ENCODE measurements at regions not wholly inside any gene's neighbourhood (a gene's known extent, or its start where the extent isn't known, plus 50 kb on each side); places are given as distances from the start of the nearest gene placed in this dataset.
A peak's percentile ranks its signal among the peaks of the same experiment; 100 is the strongest.

- Histone ChIP-seq H3K27ac (ENCODE audit: low read depth in 1 of 2, low read length in 1 of 2) (no peak overlapping the region), H3K36me3 (ENCODE audit: control insufficient read depth in 4 of 4, insufficient read depth in 4 of 4, low read length in 4 of 4) (no peaks in the 10 kb centered on the region), H3K4me3 (no peak overlapping the region), H3K9ac (ENCODE audit: insufficient read depth in 1 of 2, low read length in 2 of 2) (no peak overlapping the region), H3K9me3 (ENCODE audit: control insufficient read depth in 4 of 4, insufficient read depth in 3 of 4, low read length in 3 of 4) (peaks cover 0 to 3% (median 1%) of the 10 kb centered on the region in 4 donors), H3K4me1 (ENCODE audit: control insufficient read depth in 5 of 5, insufficient read depth in 5 of 5, low read length in 5 of 5) (no peaks in the 10 kb centered on the region), H3K27me3 (ENCODE audit: control insufficient read depth in 3 of 3, insufficient read depth in 3 of 3, low read length in 2 of 3) (no peaks in the 10 kb centered on the region)
- DNase-seq, result no peak
- no peak for ATAC-seq (ENCODE audit: insufficient read depth, low FRiP score)
- TF ChIP-seq CTCF (IDR thresholded peaks at IDR 0.05; ENCODE audit: control extremely low read depth, extremely low read depth), result no peak
These were observed 1334.4 kb upstream of the FLRT2 start for GRCh38 chr14:84195514-84195913.

GRCh38 chr14:84197704-84198103 lies 1332.2 kb upstream of the FLRT2 start:
- DNase-seq (no peak), ATAC-seq (ENCODE audit: insufficient read depth, low FRiP score) (no peak)
- TF ChIP-seq CTCF (IDR thresholded peaks at IDR 0.05; ENCODE audit: control extremely low read depth, extremely low read depth), result no peak
- Histone ChIP-seq H3K9me3 (ENCODE audit: control insufficient read depth in 4 of 4, insufficient read depth in 3 of 4, low read length in 3 of 4) (peaks cover 0 to 3% (median 1%) of the 10 kb centered on the region in 4 donors), H3K27ac (ENCODE audit: low read depth in 1 of 2, low read length in 1 of 2) (no peak overlapping the region), H3K36me3 (ENCODE audit: control insufficient read depth in 4 of 4, insufficient read depth in 4 of 4, low read length in 4 of 4) (no peaks in the 10 kb centered on the region), H3K9ac (ENCODE audit: insufficient read depth in 1 of 2, low read length in 2 of 2) (no peak overlapping the region), H3K27me3 (ENCODE audit: control insufficient read depth in 3 of 3, insufficient read depth in 3 of 3, low read length in 2 of 3) (no peaks in the 10 kb centered on the region), H3K4me1 (ENCODE audit: control insufficient read depth in 5 of 5, insufficient read depth in 5 of 5, low read length in 5 of 5) (no peaks in the 10 kb centered on the region), H3K4me3 (no peak overlapping the region)
- 69 to 75% methylated on average over 1 of the region's 1 CpG for WGBS, 2 donors

- H3K4me3 ChIP-seq, result no peak overlapping the region
- TF ChIP-seq CTCF (IDR thresholded peaks at IDR 0.05; ENCODE audit: control extremely low read depth, extremely low read depth), result no peak
- H3K27ac ChIP-seq (ENCODE audit: low read depth in 1 of 2, low read length in 1 of 2), result no peak overlapping the region
- no peak overlapping the region for H3K9ac ChIP-seq (ENCODE audit: insufficient read depth in 1 of 2, low read length in 2 of 2)
- H3K9me3 ChIP-seq (ENCODE audit: control insufficient read depth in 4 of 4, insufficient read depth in 3 of 4, low read length in 3 of 4), result no peaks in the 10 kb centered on the region
- no peaks in the 10 kb centered on the region for H3K4me1 ChIP-seq (ENCODE audit: control insufficient read depth in 5 of 5, insufficient read depth in 5 of 5, low read length in 5 of 5)
- H3K36me3 ChIP-seq (ENCODE audit: control insufficient read depth in 4 of 4, insufficient read depth in 4 of 4, low read length in 4 of 4), result no peaks in the 10 kb centered on the region
- H3K27me3 ChIP-seq (ENCODE audit: control insufficient read depth in 3 of 3, insufficient read depth in 3 of 3, low read length in 2 of 3), result no peaks in the 10 kb centered on the region
- ATAC-seq (ENCODE audit: insufficient read depth, low FRiP score), result no peak
- DNase-seq, result peak in 2 of 3 donors; percentile 9 to 11
- WGBS, 2 donors, result 55 to 66% methylated on average over 2 of the region's 2 CpGs
These were observed 1327.5 kb upstream of the FLRT2 start for GRCh38 chr14:84202486-84202885.

- no peaks in the 10 kb centered on the region for H3K27me3 ChIP-seq (ENCODE audit: control insufficient read depth in 3 of 3, insufficient read depth in 3 of 3, low read length in 2 of 3)
- no peak overlapping the region for H3K4me3 ChIP-seq
- H3K36me3 ChIP-seq (ENCODE audit: control insufficient read depth in 4 of 4, insufficient read depth in 4 of 4, low read length in 4 of 4), result no peaks in the 10 kb centered on the region
- no peaks in the 10 kb centered on the region for H3K9me3 ChIP-seq (ENCODE audit: control insufficient read depth in 4 of 4, insufficient read depth in 3 of 4, low read length in 3 of 4)
- no peaks in the 10 kb centered on the region for H3K4me1 ChIP-seq (ENCODE audit: control insufficient read depth in 5 of 5, insufficient read depth in 5 of 5, low read length in 5 of 5)
- no peak for ATAC-seq (ENCODE audit: insufficient read depth, low FRiP score)
- H3K27ac ChIP-seq (ENCODE audit: low read depth in 1 of 2, low read length in 1 of 2), result no peak overlapping the region
- no peak for DNase-seq
- H3K9ac ChIP-seq (ENCODE audit: insufficient read depth in 1 of 2, low read length in 2 of 2), result no peak overlapping the region
- no peak for TF ChIP-seq CTCF (IDR thresholded peaks at IDR 0.05; ENCODE audit: control extremely low read depth, extremely low read depth)
These were observed 1326.0 kb upstream of the FLRT2 start for GRCh38 chr14:84203896-84204295.
